Ureter (tissue), 1 donor: ENCODE measurements at regions not wholly inside any gene's neighbourhood (a gene's known extent, or its start where the extent isn't known, plus 50 kb on each side); places are given as distances from the start of the nearest gene placed in this dataset.
"Not testable (repeated sequence)": the region's sequence is repeated elsewhere in the genome, so short reads cannot be mapped to it uniquely, and the experiment has no call there.

ENCODE experiments used
- DNase-seq: peaks from one replicate; pipeline ENCODE4 v3.0.0-alpha.2; 2020; ENCODE audit warnings: low spot score
- donor health status: DM: yes; HTN: yes; CAD: no.

DNA sequence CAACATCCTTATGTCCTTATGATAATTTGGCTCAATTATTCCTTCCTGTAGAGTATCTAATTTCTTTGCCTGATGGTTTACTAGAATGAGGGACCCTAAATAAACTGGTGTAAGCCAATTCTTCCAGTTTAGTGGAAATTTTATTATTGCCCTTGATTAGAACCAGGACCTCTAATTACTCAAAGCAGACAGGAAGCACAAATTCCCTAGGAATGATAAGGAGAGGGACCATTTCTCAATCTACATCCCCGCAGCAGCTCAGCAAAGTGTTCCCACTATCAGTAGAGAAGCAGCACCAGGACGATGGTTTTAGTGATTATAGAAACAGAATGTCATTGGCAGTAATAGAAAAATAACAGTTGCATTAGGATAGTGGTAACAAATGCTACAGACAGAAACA is 97.1 kb downstream of the PLPPR4 start:
- no peak for DNase-seq

DNA sequence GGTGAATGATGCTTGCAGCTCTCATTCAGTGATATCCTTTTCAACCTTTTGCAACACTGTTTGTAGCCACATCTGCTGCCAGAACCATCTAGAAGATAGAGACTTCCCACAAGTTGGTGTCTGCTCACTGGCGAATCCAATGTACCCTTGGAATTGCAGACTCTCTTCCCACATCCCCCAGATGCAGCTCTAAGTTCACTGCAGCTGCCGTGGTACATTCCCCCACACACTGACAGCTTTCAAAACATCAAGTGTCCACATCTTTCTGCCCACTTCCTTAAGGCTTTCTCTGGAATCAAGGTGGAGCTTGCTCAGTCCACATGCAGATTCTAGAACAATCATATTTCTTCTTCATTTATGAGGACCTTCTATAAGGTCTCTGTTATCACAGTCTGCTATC is 99.2 kb downstream of the PLPPR4 start:
- DNase-seq: no peak

DNA sequence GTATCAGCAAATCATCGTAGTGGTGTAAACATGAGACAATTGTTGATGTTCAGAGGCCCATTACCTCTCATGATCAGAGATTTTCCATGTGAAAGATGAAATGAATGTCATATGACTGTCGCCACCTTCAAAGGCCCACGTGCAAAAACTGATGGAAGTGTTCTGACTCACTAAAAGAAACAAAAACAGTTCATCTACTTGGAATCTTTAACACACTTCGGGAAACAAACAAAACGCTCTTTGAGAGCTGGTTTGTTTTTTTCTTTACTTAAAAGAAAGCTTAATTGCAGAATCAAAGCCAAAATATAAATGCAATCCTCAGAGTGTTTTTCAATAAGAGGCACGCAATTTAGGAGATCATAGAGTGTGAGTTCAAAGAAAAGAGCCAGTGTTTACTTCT is 100.8 kb downstream of the PLPPR4 start:
- no peak for DNase-seq

DNA sequence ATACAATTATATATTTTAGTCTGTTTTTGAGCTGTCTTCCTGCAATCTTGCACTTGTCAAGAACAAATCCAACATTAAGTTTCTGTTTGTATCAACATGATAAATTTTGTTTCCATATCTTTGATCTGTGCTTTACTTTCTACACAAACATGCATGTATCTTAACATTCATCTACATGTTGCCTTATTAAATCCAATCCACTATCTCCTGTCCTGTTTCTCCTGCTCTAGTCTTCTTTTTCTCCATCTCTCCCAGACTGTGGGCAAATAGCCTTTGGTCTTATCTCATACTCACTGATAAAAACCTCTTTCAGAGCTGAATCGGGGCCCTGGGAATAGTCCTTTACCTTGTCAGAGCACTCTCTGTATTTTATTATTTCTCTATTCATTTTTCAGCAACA is 101.3 kb downstream of the PLPPR4 start:
- no peak for DNase-seq

DNA sequence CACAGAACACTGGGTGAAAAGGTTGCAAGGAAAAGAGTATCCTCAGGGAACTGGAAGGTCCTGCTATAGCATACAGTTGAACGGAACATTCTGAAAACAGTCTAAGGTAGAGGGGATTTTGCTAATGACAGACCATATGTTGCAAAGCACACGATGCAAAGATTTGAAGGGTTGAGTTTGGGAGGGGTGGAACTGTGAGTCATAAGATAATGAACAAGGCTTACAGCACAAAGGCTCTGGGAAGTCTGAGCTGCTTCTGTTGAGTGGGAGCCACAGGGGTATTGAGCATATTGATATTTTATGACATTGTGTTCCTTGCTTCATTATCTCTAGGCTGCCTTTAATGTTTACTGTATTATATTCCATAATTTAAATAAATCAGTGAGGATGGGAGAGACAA is 104.9 kb downstream of the PLPPR4 start:
- no peak for DNase-seq

DNA sequence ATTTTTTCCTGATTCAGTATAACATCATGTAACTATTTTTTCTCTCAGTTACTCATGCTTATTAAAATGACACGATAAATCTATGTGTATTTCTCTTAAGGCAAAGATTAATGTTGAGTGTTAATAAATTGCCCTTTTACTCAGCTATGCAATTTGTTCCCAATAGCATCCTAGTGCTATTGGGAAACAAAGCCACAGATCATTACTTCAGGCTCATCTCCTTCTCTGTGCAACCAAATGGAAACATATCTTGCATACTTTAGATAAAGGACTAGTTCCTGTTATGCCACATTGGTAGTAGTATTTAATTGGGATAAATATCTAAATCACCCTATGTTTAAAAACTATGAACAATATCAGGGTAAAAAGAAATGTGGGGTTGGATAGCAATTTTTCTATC is 106.2 kb downstream of the PLPPR4 start:
- no peak for DNase-seq

DNA sequence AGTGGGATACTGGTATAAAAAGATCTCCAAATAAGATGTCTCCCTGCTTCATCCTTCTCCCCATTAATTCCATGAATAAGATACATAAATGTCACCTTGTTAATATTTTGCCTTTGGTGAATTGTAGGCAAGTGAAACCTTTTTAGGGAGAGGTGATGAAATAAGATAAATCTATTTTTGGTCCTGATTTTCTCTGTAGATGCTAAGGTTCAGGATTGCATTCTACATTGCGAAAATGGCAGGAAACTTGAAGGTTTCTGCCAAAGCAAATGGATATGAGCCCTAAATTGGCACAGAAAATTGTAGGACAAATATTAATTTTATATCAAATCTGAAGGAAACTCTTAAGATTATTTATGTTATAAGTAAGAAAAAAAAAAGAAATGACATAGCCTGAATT is 107.1 kb downstream of the PLPPR4 start:
- no peak for DNase-seq

DNA sequence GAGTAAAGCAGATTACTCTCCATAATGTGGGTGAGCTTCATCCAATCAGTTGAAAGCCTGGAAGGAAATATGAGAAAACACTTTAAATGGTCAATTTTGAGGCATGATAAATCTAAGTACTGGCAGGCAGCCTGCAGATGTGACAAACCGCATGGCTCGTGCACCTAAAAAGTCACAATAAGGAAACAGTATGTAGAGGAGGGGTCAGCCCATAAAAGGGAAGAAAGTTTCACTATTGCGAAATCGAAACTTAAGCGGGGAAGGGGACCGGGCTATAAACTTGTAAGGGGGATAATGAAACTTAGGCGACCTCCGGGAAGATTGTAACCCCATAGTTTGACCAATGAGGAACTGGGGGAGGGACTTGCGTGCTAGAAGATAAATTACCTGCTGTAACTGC is 109.8 kb downstream of the PLPPR4 start:
- DNase-seq: no peak

DNA sequence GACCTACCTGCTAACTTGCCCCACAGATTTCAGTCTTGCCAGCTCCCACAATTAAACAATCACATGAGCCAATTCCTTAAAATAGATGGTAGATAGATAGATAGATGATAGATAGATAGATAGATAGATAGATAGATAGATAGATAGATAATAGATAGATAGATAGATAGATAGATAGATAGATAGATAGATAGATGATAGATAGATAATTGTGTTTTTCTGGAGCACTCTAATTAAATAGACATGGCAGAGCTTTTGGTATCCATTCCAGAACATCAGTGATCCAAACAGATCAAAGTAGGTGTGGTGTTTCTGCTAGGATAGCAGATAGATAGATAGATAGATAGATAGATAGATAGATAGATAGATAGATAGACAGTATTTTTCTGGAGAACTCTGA is 110.4 kb downstream of the PLPPR4 start:
- DNase-seq: not testable (repeated sequence)

DNA sequence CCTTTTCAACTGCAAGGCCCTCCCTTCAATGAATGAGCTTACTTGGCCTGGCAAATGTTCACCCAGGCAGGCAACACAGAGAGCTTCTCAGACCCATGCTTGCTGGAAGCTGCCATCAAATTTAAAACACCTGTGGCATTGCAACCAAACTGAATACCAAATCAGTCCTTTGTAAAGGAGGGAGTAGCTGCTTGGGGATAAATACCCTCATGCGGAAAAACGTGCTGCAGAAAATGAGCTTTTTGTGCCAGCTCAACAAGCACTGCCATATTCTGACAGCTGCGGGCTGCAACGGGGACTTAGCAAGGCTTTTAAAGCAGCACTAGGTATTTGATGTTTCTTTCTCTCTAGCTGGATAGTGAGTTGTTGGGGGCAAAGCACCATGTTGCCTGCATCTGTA is 119.7 kb downstream of the PLPPR4 start:
- no peak for DNase-seq

DNA sequence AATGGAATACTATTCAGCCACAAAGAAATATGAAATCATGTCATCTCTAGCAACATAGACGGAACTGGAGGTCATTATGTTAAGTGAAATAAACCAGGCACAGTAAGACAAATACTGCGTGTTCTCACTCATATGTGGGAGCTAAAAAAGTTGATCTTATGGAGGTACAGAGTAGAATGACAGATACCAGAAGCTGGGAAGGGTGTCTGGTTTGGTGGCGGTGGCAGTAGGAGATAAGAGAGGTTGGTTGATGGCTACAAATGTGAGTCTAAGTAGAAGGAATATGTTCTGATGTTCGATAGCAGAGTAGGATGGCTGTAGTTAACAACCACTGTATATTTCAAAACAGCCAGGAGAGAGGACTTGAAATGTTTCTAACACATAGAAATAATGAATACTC is 121.6 kb downstream of the PLPPR4 start:
- no peak for DNase-seq

DNA sequence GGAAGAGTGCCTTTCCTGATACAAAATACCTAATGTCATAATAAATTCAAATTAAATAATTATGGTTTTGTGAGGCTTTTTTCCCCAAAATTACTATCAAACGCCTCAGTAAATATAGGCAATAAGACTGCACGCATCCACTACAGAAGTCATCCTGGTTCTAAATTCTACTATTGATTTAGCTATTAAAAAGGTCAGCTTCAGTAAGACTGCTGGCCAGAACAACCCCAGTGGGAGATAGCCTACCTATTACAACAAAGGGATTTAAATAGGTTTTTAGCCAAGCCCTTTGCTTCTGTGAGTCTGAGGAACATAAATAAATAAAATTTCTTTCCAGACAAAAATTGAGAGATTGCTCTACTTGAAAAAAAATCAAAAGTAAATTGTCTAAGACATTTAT is 132.1 kb downstream of the PLPPR4 start:
- DNase-seq: no peak

DNA sequence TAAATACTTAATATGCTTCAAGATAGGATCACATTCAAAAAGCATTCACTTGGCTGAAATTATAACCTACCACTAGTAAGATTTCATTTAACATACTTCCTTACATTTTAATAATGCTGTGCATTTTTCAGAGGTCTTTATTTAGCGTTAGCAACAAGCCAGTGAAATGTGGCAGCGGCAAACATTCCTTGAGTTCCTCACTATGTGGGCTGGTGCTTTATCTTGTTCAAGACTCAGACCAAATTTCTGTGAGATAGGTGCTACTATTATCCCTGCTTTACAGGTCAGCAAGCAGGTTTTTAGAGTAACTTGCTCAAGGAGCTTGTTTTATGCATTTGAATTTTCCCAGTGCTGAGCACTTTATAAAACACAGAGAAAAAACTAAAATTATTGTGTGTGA is 132.7 kb downstream of the PLPPR4 start:
- no peak for DNase-seq

DNA sequence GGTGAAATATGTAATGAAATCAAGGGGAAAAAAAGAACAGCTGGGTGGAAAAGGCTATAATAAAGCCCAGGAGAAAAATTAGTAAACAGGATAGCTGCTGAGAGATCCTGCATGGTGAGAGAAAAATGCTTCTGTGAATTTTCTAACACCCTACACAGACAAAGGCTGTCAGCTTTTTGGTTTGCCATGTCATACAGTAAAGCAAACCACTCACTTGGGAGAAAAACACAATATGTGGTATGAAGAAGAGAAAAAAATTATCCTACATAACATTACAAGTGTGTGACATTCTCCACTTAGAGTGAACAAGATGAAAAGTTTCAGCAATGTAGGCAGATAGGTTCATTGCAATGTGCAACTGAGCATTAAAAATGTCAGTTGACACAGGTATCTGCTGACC is 133.6 kb downstream of the PLPPR4 start:
- no peak for DNase-seq

DNA sequence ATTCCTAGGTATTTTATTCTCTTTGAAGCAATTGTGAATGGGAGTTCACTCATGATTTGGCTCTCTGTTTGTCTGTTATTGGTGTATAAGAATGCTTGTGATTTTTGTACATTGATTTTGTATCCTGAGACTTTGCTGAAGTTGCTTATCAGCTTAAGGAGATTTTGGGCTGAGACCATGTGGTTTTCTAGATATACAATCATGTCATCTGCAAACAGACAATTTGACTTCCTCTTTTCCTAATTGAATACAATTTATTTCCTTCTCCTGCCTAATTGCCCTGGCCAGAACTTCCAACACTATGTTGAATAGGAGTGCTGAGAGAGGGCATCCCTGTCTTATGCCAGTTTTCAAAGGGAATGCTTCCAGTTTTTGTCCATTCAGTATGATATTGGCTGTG is 137.3 kb downstream of the PLPPR4 start:
- not testable (repeated sequence) for DNase-seq

DNA sequence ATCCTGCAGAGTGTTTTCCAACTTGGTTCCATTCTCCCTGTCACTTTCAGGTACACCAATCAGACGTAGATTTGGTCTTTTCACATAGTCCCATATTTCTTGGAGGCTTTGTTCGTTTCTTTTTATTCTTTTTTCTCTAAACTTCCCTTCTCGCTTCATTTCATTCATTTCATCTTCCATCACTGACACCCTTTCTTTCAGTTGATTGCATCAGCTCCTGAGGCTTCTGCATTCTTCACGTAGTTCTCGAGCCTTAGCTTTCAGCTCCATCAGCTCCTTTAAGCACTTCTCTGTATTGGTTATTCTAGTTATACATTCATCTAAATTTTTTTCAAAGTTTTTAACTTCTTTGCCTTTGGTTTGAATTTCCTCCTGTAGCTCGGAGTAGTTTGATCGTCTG is 140.1 kb downstream of the PLPPR4 start:
- DNase-seq: not testable (repeated sequence)

DNA sequence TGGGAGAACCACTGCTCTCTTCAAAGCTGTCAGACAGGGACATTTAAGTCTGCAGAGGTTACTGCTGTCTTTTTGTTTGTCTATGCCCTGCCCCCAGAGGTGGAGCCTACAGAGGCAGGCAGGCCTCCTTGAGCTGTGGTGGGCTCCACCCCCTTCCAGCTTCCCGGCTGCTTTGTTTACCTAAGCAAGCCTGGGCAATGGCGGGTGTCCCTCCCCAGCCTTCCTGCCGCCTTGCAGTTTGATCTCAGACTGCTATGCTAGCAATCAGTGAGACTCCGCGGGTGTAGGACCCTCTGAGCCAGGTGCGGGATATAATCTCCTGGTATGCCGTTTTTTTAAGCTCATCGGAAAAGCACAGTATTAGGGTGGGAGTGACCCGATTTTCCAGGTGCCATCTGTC is 141.0 kb downstream of the PLPPR4 start:
- not testable (repeated sequence) for DNase-seq

DNA sequence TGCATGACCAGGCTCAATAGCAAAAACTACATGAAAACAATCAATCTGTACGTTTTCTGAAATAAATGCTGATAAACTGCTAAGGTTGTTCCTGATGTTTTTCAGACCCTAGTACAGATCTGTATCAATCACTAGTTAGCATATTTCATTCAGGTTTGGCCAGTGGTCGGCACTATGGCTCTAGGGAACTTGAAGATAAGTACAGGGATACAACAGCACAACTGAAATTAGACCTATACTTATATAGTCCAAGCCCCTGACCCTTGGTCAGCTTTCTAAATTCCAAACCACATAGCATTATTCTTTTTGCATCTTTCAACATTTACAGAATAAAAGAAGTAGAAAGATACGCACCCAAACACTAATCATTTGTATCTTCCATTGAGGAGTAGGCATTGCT is 142.7 kb downstream of the PLPPR4 start:
- DNase-seq: no peak

DNA sequence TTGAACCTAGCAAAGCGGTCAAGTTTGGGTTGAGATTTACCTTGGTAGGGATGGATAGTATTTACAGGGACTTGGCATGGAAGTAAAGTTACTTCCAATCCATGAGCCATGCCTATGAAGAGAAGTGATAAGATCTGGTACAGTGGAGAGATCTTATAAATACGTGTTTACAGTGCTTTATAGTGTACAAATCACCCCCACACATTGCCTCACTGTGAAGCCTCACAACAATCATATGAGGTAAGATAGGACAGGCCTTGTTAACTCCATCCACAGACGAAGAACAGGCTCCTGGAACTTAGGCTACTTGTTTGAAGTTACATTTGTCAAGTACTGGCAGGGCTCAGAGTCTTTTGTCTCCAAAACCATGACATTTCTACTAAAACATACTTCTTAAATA is 159.8 kb downstream of the PLPPR4 start:
- no peak for DNase-seq

DNA sequence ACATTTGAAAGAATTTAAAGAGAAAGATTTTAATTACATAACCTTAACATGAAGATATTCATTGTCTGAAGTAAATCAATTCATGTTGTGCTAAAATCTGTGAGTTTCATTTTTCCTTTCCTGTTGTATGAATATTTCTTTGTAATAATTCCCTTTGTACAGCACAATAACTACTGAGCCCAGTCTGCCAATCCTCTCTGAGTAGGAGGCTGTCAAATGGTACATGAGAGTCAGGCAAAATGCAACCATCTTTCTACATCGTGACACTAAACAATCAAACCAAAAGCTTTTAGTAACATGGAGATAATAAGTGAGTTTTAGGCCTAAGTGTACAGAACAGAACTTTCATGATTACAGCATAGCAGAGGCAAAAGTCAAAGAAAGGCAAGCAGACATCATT is 165.5 kb downstream of the PLPPR4 start:
- no peak for DNase-seq

DNA sequence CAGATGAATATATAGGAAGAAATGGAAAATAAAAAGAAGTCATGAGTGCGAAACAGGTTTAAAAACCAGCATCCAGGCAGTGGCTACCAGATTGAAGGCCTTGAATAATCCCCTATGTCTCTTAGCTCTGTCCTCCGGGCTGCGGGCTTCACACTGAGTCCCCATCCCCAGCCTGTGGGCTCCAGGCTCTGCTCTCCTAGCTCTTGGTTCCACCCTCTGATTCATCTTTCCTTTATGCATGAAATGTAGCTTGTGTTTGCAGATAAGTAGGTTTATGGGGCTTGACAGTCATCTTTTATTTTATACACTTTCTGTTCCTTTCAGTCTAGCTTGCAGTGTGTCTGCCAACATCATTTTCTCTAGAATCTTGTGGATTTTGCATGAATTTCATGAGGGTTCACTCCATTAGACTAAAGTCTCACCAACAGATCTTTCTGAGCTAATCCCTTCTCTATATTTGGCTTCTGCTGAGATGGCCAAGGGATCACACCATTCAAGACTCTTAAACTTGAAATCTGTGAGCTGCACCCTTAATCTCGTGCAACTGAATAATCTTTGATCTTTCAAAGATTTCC is 174.5 kb downstream of the PLPPR4 start:
- DNase-seq: no peak

DNA sequence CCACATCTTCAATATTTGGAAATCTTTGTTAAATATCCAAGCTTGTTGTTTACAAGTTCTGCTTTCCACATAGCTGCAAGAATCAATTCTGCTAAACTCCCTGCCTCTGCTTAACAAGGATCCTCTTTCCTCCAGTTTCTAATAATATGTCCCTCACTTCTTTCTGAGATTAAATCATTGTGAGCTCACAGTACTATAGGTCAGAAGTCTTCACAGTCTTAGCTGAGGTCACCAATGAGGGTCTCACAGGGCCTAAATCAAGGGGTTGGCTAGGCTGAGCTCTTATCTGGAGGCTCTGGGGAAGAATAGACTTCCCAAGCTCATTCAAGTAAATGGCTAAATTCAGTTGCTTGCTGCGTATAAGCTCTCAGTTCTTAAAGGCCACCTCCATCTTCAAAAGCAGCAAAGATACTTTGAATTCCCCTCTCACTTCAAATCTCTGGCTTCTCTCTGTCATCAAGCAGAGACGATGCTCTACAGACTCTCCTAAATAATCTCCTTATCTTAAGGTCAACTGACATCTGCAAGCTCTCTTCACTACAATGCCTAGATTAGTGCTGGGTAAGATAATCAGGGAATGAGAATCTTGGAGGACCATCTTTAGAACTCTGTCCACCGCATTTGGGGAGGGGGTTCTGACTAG is 175.3 kb downstream of the PLPPR4 start:
- DNase-seq: no peak

DNA sequence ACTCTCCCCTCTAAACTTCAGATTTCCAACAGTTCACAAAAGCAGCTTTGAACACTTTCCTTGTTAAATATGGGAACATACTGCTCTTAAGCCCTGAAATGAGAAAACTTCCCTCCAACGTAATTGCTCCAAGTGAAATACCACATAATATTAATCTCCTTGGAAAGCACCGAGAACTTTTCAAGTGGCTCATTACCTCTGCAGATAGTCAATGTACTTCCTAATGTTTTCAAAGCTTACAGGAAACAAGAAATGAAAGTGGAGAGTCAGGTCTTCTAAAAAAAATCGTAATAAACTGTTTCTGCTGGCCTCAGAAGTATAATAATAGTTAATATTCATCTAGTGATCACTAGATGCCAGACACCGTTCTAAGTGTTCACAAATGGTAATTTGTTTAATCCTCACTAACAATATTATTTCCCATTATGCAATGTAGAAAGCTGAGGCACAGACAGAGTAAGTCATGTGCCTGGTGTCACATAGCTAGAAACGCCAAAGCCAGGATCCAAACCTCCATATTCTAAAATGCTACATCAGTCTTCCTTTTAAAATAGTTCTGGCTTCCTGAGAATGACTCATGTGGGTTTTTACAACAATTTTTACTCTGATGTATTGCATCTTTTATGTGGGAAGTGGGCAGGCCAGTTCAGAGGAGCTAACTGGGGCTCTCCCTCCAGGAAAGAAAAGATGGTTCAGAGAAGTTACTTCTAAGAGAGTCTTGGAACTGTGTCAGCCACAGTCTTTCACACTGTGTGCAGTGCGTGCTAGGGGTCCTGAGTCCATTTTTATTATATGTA is 177.2 kb downstream of the PLPPR4 start:
- no peak for DNase-seq
